Esophagus muscularis mucosa (tissue), 4 donors: ENCODE measurements at regions not wholly inside any gene's neighbourhood (a gene's known extent, or its start where the extent isn't known, plus 50 kb on each side); places are given as distances from the start of the nearest gene placed in this dataset.

Experiments used
- DNase-seq: peaks from one replicate; pipeline ENCODE4 v3.0.0-alpha.2; 2017; ENCODE audit errors: extremely low spot score
- H3K27ac ChIP-seq, 4 donors: fragments of 200-600 bp; sonication (generic); replicated peaks in 1 of 4; 1 replicate in 3 of 4; 2 replicates in 1 of 4; pipeline ENCODE4 v1.5.1; 2016 to 2019; ENCODE audit warnings: mild to moderate bottlenecking in 1 of 4
- H3K27me3 ChIP-seq, 4 donors: fragments of 200-600 bp; sonication (generic); one replicate each; pipeline versions ENCODE4 v1.5.1 to v1.6.0; 2016 to 2019
- H3K36me3 ChIP-seq, 4 donors: fragments of 200-600 bp; sonication (generic); one replicate each; pipeline ENCODE4 v1.5.1; 2016 to 2019
- H3K4me1 ChIP-seq, 4 donors: fragments of 200-600 bp; sonication (generic); one replicate each; pipeline ENCODE4 v1.5.1; 2016 to 2019
- H3K4me3 ChIP-seq, 4 donors: fragments of 200-600 bp; sonication (generic); 1 replicate in 2 of 4; 2 replicates in 2 of 4; pipeline ENCODE4 v1.5.1; 2016 to 2019; ENCODE audit warnings: mild to moderate bottlenecking in 4 of 4, moderate library complexity in 1 of 4
- H3K9me3 ChIP-seq, 4 donors: fragments of 200-600 bp; sonication (generic); 1 replicate in 3 of 4; 2 replicates in 1 of 4; pipeline ENCODE4 v1.5.1; 2016 to 2019
- CTCF ChIP-seq, 3 experiments: fragments of 200-600 bp in 2 of 3; fragments of 450-650 bp in 1 of 3; sonication (generic) in 2 of 3; IDR thresholded peaks; one replicate each; pipeline ENCODE4 v1.5.1; 2017 to 2019; ENCODE audit warnings: antibody characterized with exemption in 3 of 3, mild to moderate bottlenecking in 2 of 3, moderate library complexity in 1 of 3
- EP300 ChIP-seq: sonication (generic); formaldehyde crosslinking; IDR thresholded peaks from one replicate; pipeline ENCODE4 v1.6.1; 2017; ENCODE audit warnings: antibody characterized with exemption
- POLR2A ChIP-seq: fragments of 450-650 bp; IDR thresholded peaks from one replicate; pipeline ENCODE4 v1.6.1; 2017; ENCODE audit warnings: antibody characterized with exemption, moderate library complexity, mild to moderate bottlenecking, low read depth
- POLR2AphosphoS5 ChIP-seq, 2 donors: sonication (generic); formaldehyde crosslinking; IDR thresholded peaks; one replicate each; pipeline ENCODE4 v1.6.1; 2017; ENCODE audit warnings: antibody characterized with exemption in 2 of 2
- WGBS: methylation state at CpG from one replicate; pipeline ENCODE4 v1.1.5; 2018; 5-methylcytosine and 5-hydroxymethylcytosine counted together
- intact Hi-C: fragments of 100-400 bp; cut with DNase I; formaldehyde crosslinking; loops from one replicate; pipeline ENCODE4 v1.15.1; 2023

GRCh38 chr13:21826214-21827015 lies 155.5 kb downstream of the FGF9 start:
- no peaks in the 10 kb centered on the region for H3K9me3 ChIP-seq
- TF ChIP-seq EP300 (no peak), CTCF (IDR thresholded peaks at IDR 0.05) (no peak), POLR2AphosphoS5 (IDR thresholded peaks at IDR 0.05) (no peak), POLR2A (no peak)

GRCh38 chr13:21831654-21832324 lies 160.9 kb downstream of the FGF9 start:
- Histone ChIP-seq H3K27ac (no peak overlapping the region), H3K9me3 (no peaks in the 10 kb centered on the region), H3K27me3 (no peaks in the 10 kb centered on the region), H3K36me3 (no peaks in the 10 kb centered on the region), H3K4me3 (no peak overlapping the region), H3K4me1 (peaks cover 0 to under 1% (median 0%) of the 10 kb centered on the region in 4 donors)
- TF ChIP-seq POLR2A (no peak), POLR2AphosphoS5 (IDR thresholded peaks at IDR 0.05) (no peak), EP300 (no peak), CTCF (IDR thresholded peaks at IDR 0.05) (no peak)
- WGBS: 95% methylated on average over 13 of the region's 13 CpGs
- intact Hi-C loops: no loop called here
- no peak for DNase-seq

More at GRCh38 chr13:21826214-21827015, 155.5 kb downstream of the FGF9 start:
- 26% methylated on average over 3 of the region's 3 CpGs for WGBS
- DNase-seq: no peak
- peaks cover 0 to 17% (median 14%) of the 10 kb centered on the region in 4 donors for H3K4me1 ChIP-seq
- H3K4me3 ChIP-seq: no peak overlapping the region
- no peaks in the 10 kb centered on the region for H3K27me3 ChIP-seq
- no peak overlapping the region for H3K27ac ChIP-seq
- no peaks in the 10 kb centered on the region for H3K36me3 ChIP-seq
- intact Hi-C loops: no loop called here

- 61% methylated on average over 9 of the region's 9 CpGs for WGBS
- no peaks in the 10 kb centered on the region for H3K9me3 ChIP-seq
- H3K36me3 ChIP-seq: no peaks in the 10 kb centered on the region
- H3K27ac ChIP-seq: no peak overlapping the region
- no peak for DNase-seq
- H3K4me3 ChIP-seq: no peak overlapping the region
- intact Hi-C loops: no loop called here
- H3K4me1 ChIP-seq: no peaks in the 10 kb centered on the region
- H3K27me3 ChIP-seq: no peaks in the 10 kb centered on the region
- TF ChIP-seq EP300 (no peak), CTCF (IDR thresholded peaks at IDR 0.05) (no peak), POLR2AphosphoS5 (IDR thresholded peaks at IDR 0.05) (no peak), POLR2A (no peak)
Measured at GRCh38 chr13:21833921-21834320, 163.0 kb downstream of the FGF9 start.

GRCh38 chr13:21834521-21834920 lies 163.6 kb downstream of the FGF9 start:
- Histone ChIP-seq H3K9me3 (no peaks in the 10 kb centered on the region), H3K4me1 (no peaks in the 10 kb centered on the region), H3K36me3 (no peaks in the 10 kb centered on the region), H3K4me3 (no peak overlapping the region), H3K27ac (no peak overlapping the region), H3K27me3 (no peaks in the 10 kb centered on the region)
- TF ChIP-seq EP300 (no peak), POLR2AphosphoS5 (IDR thresholded peaks at IDR 0.05) (no peak), CTCF (IDR thresholded peaks at IDR 0.05) (no peak), POLR2A (no peak)
- intact Hi-C loops: no loop called here
- no peak for DNase-seq
- WGBS: 73% methylated on average over 6 of the region's 6 CpGs
